T-cell (primary cell): ENCODE measurements at regions not wholly inside any gene's neighbourhood (a gene's known extent, or its start where the extent isn't known, plus 50 kb on each side); places are given as distances from the start of the nearest gene placed in this dataset.
"Not testable (repeated sequence)": the region's sequence is repeated elsewhere in the genome, so short reads cannot be mapped to it uniquely, and the experiment has no call there.

ENCODE experiments used
- ATAC-seq, 4 experiments: fragments of 200-7000 bp in 3 of 4; fragments of 150-1000 bp in 1 of 4; cut with Tn5 transposase; replicated peaks in 1 of 4; 1 replicate in 3 of 4; 2 replicates in 1 of 4; pipeline ENCODE4 v1.10.0; 2021; ENCODE audit warnings: moderate library complexity in 3 of 4, mild to moderate bottlenecking in 2 of 4, moderate number of reproducible peaks in 1 of 4
- CTCF ChIA-PET, 2 donors: fragments of 300-600 bp; sonication (Branson Sonifier 250); formaldehyde crosslinking; loops; one replicate each; lab custom pipeline; 2022; ENCODE audit warnings: antibody characterized with exemption in 2 of 2; lab: Charles Lee
- POLR2A ChIA-PET, 2 donors: fragments of 300-600 bp; sonication (Branson Sonifier 250); formaldehyde crosslinking; loops; one replicate each; lab custom pipeline; 2022; ENCODE audit warnings: antibody characterized with exemption in 2 of 2; lab: Charles Lee
- DNase-seq, 35 experiments: peaks; one replicate each; pipeline versions ENCODE4 v3.0.0 to v3.0.0-alpha.2; 2013 to 2023
- H3K27ac ChIP-seq: one replicate; pipeline ENCODE4 v1.5.1; 2013; ENCODE audit warnings: low read length
- H3K27me3 ChIP-seq, 2 experiments: replicated peaks in 1 of 2; 1 replicate in 1 of 2; 2 replicates in 1 of 2; pipeline versions ENCODE4 v1.6.1 to v1.7.0; 2013; ENCODE audit warnings: low read length in 1 of 2, mixed read lengths in 1 of 2; ENCODE audit not compliant: control insufficient read depth in 2 of 2, insufficient read depth in 2 of 2; ENCODE audit errors: extremely low read depth in 1 of 2
- H3K36me3 ChIP-seq, 2 donors: 1 replicate in 1 of 2; 2 replicates in 1 of 2; pipeline versions ENCODE4 v1.6.1 to v1.7.0; 2013; ENCODE audit warnings: low read length in 1 of 2; ENCODE audit not compliant: control insufficient read depth in 2 of 2, insufficient read depth in 1 of 2; ENCODE audit errors: extremely low read depth in 1 of 2
- H3K4me1 ChIP-seq, 2 experiments: 1 replicate in 1 of 2; 2 replicates in 1 of 2; pipeline versions ENCODE4 v1.6.1 to v1.7.0; 2013; ENCODE audit warnings: low read length in 2 of 2, mixed read lengths in 1 of 2; ENCODE audit not compliant: insufficient read depth in 2 of 2, control insufficient read depth in 1 of 2; ENCODE audit errors: extremely low read depth in 1 of 2
- H3K4me3 ChIP-seq, 2 donors: 1 replicate in 1 of 2; 2 replicates in 1 of 2; pipeline versions ENCODE4 v1.5.1 to v1.7.0; 2013; ENCODE audit warnings: mild to moderate bottlenecking in 2 of 2, low read length in 1 of 2, moderate library complexity in 1 of 2; ENCODE audit not compliant: control insufficient read depth in 1 of 2; ENCODE audit errors: extremely low read depth in 1 of 2
- H3K9me3 ChIP-seq: 2 replicates; pipeline ENCODE4 v1.7.0; 2013
- H3K27ac Mint-ChIP-seq, 2 donors: one replicate each; pipeline ENCODE4 v1.8.0; 2020 to 2021; ENCODE audit warnings: mild to moderate bottlenecking in 2 of 2, mixed read lengths in 2 of 2
- H3K27me3 Mint-ChIP-seq, 2 donors: one replicate each; pipeline ENCODE4 v1.8.0; 2021 to 2022; ENCODE audit warnings: mixed read lengths in 2 of 2
- H3K36me3 Mint-ChIP-seq: one replicate; pipeline ENCODE4 v1.8.0; 2021; ENCODE audit warnings: mixed read lengths
- H3K4me1 Mint-ChIP-seq, 3 donors: one replicate each; pipeline ENCODE4 v1.8.0; 2020 to 2022; ENCODE audit warnings: mixed read lengths in 3 of 3, mild to moderate bottlenecking in 1 of 3
- H3K4me3 Mint-ChIP-seq, 3 donors: one replicate each; pipeline ENCODE4 v1.8.0; 2020 to 2022; ENCODE audit warnings: mild to moderate bottlenecking in 3 of 3, mixed read lengths in 3 of 3, moderate library complexity in 3 of 3
- H3K9me3 Mint-ChIP-seq, 3 donors: one replicate each; pipeline ENCODE4 v1.8.0; 2020 to 2022; ENCODE audit warnings: mixed read lengths in 3 of 3
- WGBS: methylation state at CpG from one replicate; pipeline ENCODE4 v1.1.5; 2013; ENCODE audit warnings: missing lambda C conversion rate; ENCODE audit not compliant: insufficient coverage; 5-methylcytosine and 5-hydroxymethylcytosine counted together

DNA sequence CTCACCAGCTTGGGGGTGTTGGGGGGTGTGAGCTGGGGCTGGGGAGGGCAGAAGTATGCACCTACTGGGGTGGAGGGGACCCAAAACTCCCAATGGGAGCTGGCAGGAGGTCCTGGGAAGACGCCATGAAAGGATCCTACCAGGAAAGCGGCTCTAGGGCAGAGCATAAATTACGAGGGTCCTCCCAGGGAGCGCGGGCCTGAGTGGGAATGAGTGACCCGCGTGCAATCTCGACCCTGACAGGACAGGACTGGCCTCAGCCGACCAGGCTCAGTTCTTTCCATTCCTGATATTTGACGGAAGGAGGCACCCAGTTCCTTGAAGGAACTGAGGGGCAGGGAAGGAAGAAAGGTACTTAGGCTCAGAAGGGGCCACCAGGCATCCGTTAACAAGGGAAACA is 1452.8 kb upstream of the TPTE start:
- H3K27ac ChIP-seq, DNase-seq, H3K9me3 Mint-ChIP-seq, H3K9me3 ChIP-seq, H3K4me1 ChIP-seq, H3K27ac Mint-ChIP-seq, CTCF ChIA-PET, H3K36me3 Mint-ChIP-seq, H3K27me3 Mint-ChIP-seq, H3K36me3 ChIP-seq, H3K4me3 ChIP-seq, ATAC-seq, H3K4me1 Mint-ChIP-seq, H3K27me3 ChIP-seq, H3K4me3 Mint-ChIP-seq, POLR2A ChIA-PET: not testable (repeated sequence)
- WGBS, result no CpG with 5 or more reads among the region's 11 CpGs

DNA sequence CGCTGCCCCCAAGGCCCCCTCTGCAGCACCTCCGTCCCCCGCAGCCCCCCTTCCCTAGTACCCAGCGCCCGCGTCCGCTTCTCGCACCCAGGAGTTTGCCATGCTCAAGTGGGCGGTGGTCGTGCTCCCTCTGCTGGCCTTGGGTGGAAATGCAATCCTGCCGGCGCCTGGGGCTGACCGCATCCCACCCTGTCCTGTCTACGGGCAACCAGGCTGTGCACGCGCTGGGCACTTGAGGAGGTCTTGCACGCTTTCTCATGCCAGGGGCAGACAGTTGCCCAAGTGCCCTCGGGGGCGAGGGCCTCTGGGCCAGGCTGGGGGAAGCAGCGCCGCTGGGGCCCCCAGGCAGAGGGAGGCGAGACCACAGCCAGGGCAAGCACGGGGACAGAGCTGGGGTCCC is 1450.7 kb upstream of the TPTE start:
- H3K27ac ChIP-seq, H3K27me3 ChIP-seq, H3K27ac Mint-ChIP-seq, H3K36me3 Mint-ChIP-seq, H3K4me3 Mint-ChIP-seq, H3K4me3 ChIP-seq, POLR2A ChIA-PET, H3K4me1 ChIP-seq, H3K36me3 ChIP-seq, H3K9me3 ChIP-seq, ATAC-seq, H3K9me3 Mint-ChIP-seq, H3K4me1 Mint-ChIP-seq, CTCF ChIA-PET, H3K27me3 Mint-ChIP-seq: not testable (repeated sequence)
- peak in 1 of 35 experiments; percentile 3 for DNase-seq
- no CpG with 5 or more reads among the region's 23 CpGs for WGBS

DNA sequence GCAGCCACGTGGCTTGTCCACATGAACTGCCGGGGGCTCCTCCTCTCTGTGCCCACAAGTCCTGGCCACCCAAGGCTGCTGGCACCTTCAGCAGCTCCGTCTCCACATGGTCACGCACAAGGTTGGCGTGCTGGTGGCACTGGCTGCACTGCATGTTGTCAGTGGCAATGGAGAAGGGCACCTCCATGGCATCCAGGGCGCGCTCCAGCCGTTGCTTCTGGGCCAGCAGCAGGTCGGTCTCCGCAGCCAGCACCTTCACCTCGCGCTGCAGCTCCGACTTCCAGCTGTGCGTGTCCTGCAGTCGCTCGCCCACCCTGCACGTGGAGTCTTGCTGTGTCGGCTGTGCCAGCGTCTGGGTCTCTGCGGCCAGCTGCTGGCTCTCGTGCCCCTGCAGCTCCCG is 1448.4 kb upstream of the TPTE start:
- H3K36me3 Mint-ChIP-seq, H3K36me3 ChIP-seq, CTCF ChIA-PET, DNase-seq, H3K27me3 Mint-ChIP-seq, H3K4me3 Mint-ChIP-seq, H3K27ac ChIP-seq, H3K4me3 ChIP-seq, H3K4me1 Mint-ChIP-seq, H3K27me3 ChIP-seq, H3K9me3 ChIP-seq, H3K9me3 Mint-ChIP-seq, POLR2A ChIA-PET, ATAC-seq, H3K4me1 ChIP-seq, H3K27ac Mint-ChIP-seq: not testable (repeated sequence)
- 89% methylated on average over 5 of the region's 22 CpGs for WGBS

DNA sequence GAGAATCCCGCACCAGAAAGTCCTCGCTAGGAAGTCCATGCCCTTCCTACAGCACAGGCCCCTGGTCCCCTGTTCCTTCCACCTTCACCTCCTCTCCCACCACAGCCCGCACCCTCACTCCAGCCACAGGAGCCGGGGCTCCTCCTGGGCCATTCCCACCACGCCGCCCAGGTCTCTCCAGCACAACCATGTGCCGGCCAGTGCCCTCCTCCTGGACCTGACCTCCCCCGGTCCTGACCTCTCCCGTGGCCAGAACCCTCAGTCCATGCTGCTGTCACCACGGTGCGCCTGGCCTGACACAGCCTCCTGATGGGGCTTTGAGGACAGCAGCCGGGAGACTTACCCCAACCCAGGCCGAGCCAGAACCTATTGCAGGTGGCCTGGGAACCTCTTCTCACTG is 1446.6 kb upstream of the TPTE start:
- WGBS, result no CpG with 5 or more reads among the region's 13 CpGs
- CTCF ChIA-PET, H3K27me3 ChIP-seq, DNase-seq, POLR2A ChIA-PET, H3K9me3 Mint-ChIP-seq, H3K27ac ChIP-seq, H3K36me3 ChIP-seq, H3K27ac Mint-ChIP-seq, H3K4me3 ChIP-seq, H3K4me3 Mint-ChIP-seq, ATAC-seq, H3K4me1 ChIP-seq, H3K9me3 ChIP-seq, H3K27me3 Mint-ChIP-seq, H3K36me3 Mint-ChIP-seq, H3K4me1 Mint-ChIP-seq: not testable (repeated sequence)

DNA sequence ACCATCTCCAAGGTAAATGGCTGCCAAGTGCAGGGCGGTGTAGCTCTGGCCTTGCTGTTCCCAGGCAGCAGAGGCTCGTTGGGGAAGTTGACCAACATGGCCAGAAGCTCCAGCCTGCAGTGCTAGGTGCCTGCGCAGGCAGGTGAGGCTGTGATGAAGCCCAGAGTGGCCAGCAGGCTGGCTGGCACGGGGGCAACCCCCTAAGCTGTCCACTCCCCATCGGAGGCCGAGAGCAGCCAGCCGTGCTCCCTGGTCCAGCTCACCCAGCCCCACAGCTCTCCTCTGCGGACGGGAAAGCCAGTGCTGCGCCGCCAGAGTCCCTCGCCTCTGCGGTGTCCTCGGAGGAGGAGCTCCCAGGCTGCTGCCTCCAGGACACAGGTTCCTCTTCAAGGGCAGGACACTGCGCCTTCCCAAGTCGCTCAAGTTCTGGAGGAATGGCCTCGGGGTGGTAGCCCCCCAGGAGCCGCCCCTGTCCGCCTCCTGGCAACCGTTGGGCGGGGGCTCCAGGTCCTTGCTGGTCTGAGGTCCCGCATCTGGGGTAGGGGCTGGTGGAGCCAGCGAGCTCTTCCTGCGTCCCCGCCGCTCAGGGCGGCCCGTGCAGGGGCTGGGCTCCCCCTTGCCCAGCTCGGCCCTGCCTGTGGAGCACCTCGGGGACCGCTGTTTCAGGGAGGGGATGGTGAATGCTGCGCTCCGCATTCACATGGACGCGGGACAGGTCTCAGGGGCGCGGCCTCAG is 1438.1 kb upstream of the TPTE start:
- CTCF ChIA-PET, H3K36me3 ChIP-seq, H3K4me1 Mint-ChIP-seq, H3K4me1 ChIP-seq, H3K27me3 Mint-ChIP-seq, H3K36me3 Mint-ChIP-seq, H3K27ac ChIP-seq, H3K4me3 Mint-ChIP-seq, H3K27ac Mint-ChIP-seq, DNase-seq, ATAC-seq, H3K27me3 ChIP-seq, H3K9me3 Mint-ChIP-seq, H3K9me3 ChIP-seq, H3K4me3 ChIP-seq, POLR2A ChIA-PET: not testable (repeated sequence)
- no CpG with 5 or more reads among the region's 37 CpGs for WGBS

DNA sequence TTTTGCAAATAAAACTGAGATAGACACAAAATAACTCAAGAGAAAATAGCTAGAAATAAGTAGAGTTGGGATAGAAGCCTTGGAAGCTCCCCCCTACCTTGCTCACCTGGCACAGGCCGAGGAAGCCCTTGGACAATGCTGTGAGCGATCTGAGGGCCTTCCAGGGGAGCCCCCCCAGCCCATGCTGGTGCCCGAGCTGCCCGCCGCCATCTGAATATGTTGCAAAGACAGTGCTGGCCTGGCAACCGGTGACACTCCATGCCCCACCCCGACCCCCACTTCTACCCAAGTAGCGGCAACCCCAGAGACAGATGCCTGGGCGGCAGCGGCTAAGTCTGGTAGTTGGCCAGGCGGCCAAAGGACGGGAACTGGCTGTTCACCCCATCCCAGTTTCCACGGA is 1435.1 kb upstream of the TPTE start:
- H3K4me1 Mint-ChIP-seq, H3K4me3 ChIP-seq, DNase-seq, H3K36me3 ChIP-seq, ATAC-seq, H3K27ac Mint-ChIP-seq, POLR2A ChIA-PET, H3K27me3 ChIP-seq, CTCF ChIA-PET, H3K27ac ChIP-seq, H3K4me1 ChIP-seq, H3K4me3 Mint-ChIP-seq, H3K9me3 ChIP-seq, H3K36me3 Mint-ChIP-seq, H3K27me3 Mint-ChIP-seq, H3K9me3 Mint-ChIP-seq: not testable (repeated sequence)
- no CpG with 5 or more reads among the region's 13 CpGs for WGBS

DNA sequence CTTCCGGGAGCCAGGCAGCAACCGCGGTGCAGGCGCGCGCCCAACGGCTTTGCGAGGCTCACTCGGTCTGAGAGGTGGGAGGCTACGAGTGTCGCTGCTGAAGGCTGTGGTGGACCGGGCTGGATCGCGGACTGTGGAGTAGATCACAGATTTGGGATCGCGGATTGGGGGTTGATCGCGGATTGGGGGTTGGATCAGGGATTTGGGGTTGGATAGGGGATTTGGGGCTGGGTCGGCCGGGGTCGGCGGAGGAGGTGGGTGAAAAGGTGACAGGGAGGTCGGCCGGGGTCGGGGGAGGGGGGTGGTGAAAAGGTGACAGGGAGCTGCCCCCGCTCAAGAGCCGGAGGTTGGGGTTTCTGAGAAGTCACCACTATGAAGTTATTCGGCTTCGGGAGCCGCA is 1433.6 kb upstream of the TPTE start:
- CTCF ChIA-PET, H3K27ac ChIP-seq, DNase-seq, H3K36me3 Mint-ChIP-seq, H3K4me1 ChIP-seq, H3K9me3 Mint-ChIP-seq, H3K27me3 ChIP-seq, H3K27me3 Mint-ChIP-seq, H3K9me3 ChIP-seq, H3K4me1 Mint-ChIP-seq, POLR2A ChIA-PET, ATAC-seq, H3K4me3 Mint-ChIP-seq, H3K27ac Mint-ChIP-seq, H3K36me3 ChIP-seq, H3K4me3 ChIP-seq: not testable (repeated sequence)
- 92% methylated on average over 12 of the region's 30 CpGs for WGBS
